K562 (cell line): ENCODE measurements at regions not wholly inside any gene's neighbourhood (a gene's known extent, or its start where the extent isn't known, plus 50 kb on each side); places are given as distances from the start of the nearest gene placed in this dataset.

Source experiments
- ATAC-seq: fragments of 200-7000 bp; cut with Tn5 transposase; 3 replicates; pipeline ENCODE4 v1.9.1; 2020; ENCODE audit warnings: moderate library complexity
- BruUV-seq: library from RNA; stranded (reverse); fragments of 400-500 nt; replicated peaks from 2 replicates; lab custom pipeline; 2021; lab: Mats Ljungman, UMichigan
- CTCF ChIA-PET: fragments of 300-600 bp; formaldehyde crosslinking; extraction: SDS; loops from one replicate; lab custom pipeline; 2021; ENCODE audit warnings: low intra/inter-chr PET ratio; lab: Yijun Ruan, JAX
- POLR2A ChIA-PET: fragments of 300-600, 350-650 bp; sonication (Branson Sonifier 250); formaldehyde crosslinking; extraction: SDS; loops from one replicate; lab custom pipeline; 2021; ENCODE audit warnings: antibody characterized with exemption, inconsistent platforms; lab: Yijun Ruan, JAX
- DNase-seq, 4 experiments: peaks; one replicate each; pipeline versions ENCODE4 v3.0.0 to v3.0.0-alpha.2; 2011 to 2018; ENCODE audit warnings: low spot score in 3 of 4, mixed read lengths in 3 of 4; ENCODE audit errors: extremely low read depth in 1 of 4
- FAIRE-seq: peaks from 2 replicates; lab custom pipeline; 2011; peaks lifted over from hg19 to GRCh38; lab: Jason Lieb, UNC
- H2AFZ ChIP-seq: 2 replicates; pipeline ENCODE4 v1.6.0; 2011; ENCODE audit warnings: low read depth, low read length, control low read depth, inconsistent platforms
- H3K27ac ChIP-seq: fragments of 200-600 bp; 3 replicates; pipeline ENCODE4 v1.8.0; 2011; ENCODE audit warnings: low read depth, mild to moderate bottlenecking, control low read depth, inconsistent platforms, low read length, moderate library complexity, mixed read lengths; ENCODE audit errors: extremely low read depth
- H3K27me3 ChIP-seq, 2 experiments: fragments of 300-600 bp in 1 of 2; 2 replicates in 1 of 2; 3 replicates in 1 of 2; pipeline versions ENCODE4 v1.6.0 to v1.8.0; 2011; ENCODE audit warnings: inconsistent platforms in 2 of 2, low read length in 2 of 2, mild to moderate bottlenecking in 1 of 2, mixed read lengths in 1 of 2, moderate library complexity in 1 of 2; ENCODE audit not compliant: control insufficient read depth in 2 of 2, insufficient read depth in 2 of 2
- H3K36me3 ChIP-seq: fragments of 300-600 bp; 3 replicates; pipeline ENCODE4 v1.8.0; 2011; ENCODE audit warnings: mild to moderate bottlenecking, low read length, inconsistent platforms; ENCODE audit not compliant: control insufficient read depth, insufficient read depth
- H3K4me1 ChIP-seq, 2 experiments: fragments of 200-600 bp in 1 of 2; replicated peaks in 1 of 2; 2 replicates in 1 of 2; 3 replicates in 1 of 2; pipeline versions ENCODE4 v1.5.1 to v1.8.0; 2011; ENCODE audit warnings: inconsistent platforms in 2 of 2, low read length in 2 of 2, mild to moderate bottlenecking in 1 of 2, mixed read lengths in 1 of 2, moderate library complexity in 1 of 2; ENCODE audit not compliant: control insufficient read depth in 2 of 2, insufficient read depth in 2 of 2
- H3K4me2 ChIP-seq: 2 replicates; pipeline ENCODE4 v1.6.1; 2011; ENCODE audit warnings: low read length, control low read depth, inconsistent platforms, mixed read lengths; ENCODE audit not compliant: insufficient read depth
- H3K4me3 ChIP-seq: fragments of 200-600 bp; sonication (generic), shearing (Covaris generic); 2 replicates; pipeline ENCODE4 v1.5.1; 2016; ENCODE audit warnings: control low read depth, inconsistent platforms
- H3K79me2 ChIP-seq: fragments of 200-600 bp; 3 replicates; pipeline ENCODE4 v1.8.0; 2011; ENCODE audit warnings: low read length, inconsistent platforms; ENCODE audit not compliant: control insufficient read depth, insufficient read depth
- H3K9ac ChIP-seq, 2 experiments: 2 replicates each; pipeline versions ENCODE4 v1.6.0 to v1.6.1; 2011; ENCODE audit warnings: low read depth in 2 of 2, low read length in 2 of 2, control low read depth in 1 of 2, inconsistent platforms in 1 of 2, mild to moderate bottlenecking in 1 of 2, mixed read lengths in 1 of 2; ENCODE audit not compliant: insufficient read depth in 1 of 2
- H3K9me1 ChIP-seq: one replicate; pipeline ENCODE4 v1.6.0; 2011; ENCODE audit warnings: inconsistent platforms, mild to moderate bottlenecking, low read length, moderate library complexity; ENCODE audit not compliant: control insufficient read depth, insufficient read depth
- H3K9me3 ChIP-seq: replicated peaks from 2 replicates; pipeline ENCODE4 v1.5.1; 2011; ENCODE audit warnings: low read depth, low read length, inconsistent platforms; ENCODE audit not compliant: control insufficient read depth, insufficient read depth
- H4K20me1 ChIP-seq: replicated peaks from 2 replicates; pipeline ENCODE4 v1.6.1; 2011; ENCODE audit warnings: low read length, inconsistent platforms, mixed read lengths; ENCODE audit not compliant: control insufficient read depth, insufficient read depth
- CHD4 ChIP-seq: fragments of 200-600 bp; sonication (generic); IDR thresholded peaks from 3 replicates; pipeline ENCODE4 v1.6.1; 2012; ENCODE audit warnings: low read depth, mild to moderate bottlenecking, mixed read lengths, low read length, inconsistent platforms; ENCODE audit not compliant: insufficient read depth, insufficient replicate concordance, poor library complexity, severe bottlenecking
- CREBBP ChIP-seq: IDR thresholded peaks from one replicate; pipeline ENCODE4 v1.6.1; 2012; ENCODE audit warnings: low read depth, mild to moderate bottlenecking, control low read depth, inconsistent platforms, low read length
- E2F4 ChIP-seq: sonication (generic); formaldehyde crosslinking; IDR thresholded peaks from 2 replicates; pipeline ENCODE4 v1.8.0; 2022; ENCODE audit warnings: mild to moderate bottlenecking, low read depth, missing genetic modification reagents
- GMEB1 ChIP-seq: fragments of 250-450 bp; sonication (Bioruptor Pico); IDR thresholded peaks from 2 replicates; pipeline ENCODE4 v1.4.0; 2020; ENCODE audit warnings: mild to moderate bottlenecking
- KDM5B ChIP-seq: fragments of 200-600 bp; sonication (generic); IDR thresholded peaks from 2 replicates; pipeline ENCODE4 v1.6.1; 2012; ENCODE audit warnings: low read depth, mild to moderate bottlenecking, moderate library complexity, low read length, control low read depth, inconsistent platforms; ENCODE audit not compliant: insufficient replicate concordance
- LEF1 ChIP-seq: fragments of 450-650 bp; IDR thresholded peaks from 2 replicates; pipeline ENCODE4 v1.6.1; 2016; ENCODE audit warnings: mild to moderate bottlenecking
- MAFG ChIP-seq: fragments of 450-650 bp; conservative IDR thresholded peaks from 2 replicates; pipeline ENCODE4 v1.6.1; 2016; ENCODE audit warnings: missing genetic modification characterization, missing compliant biosample characterization
- NR1H2 ChIP-seq: sonication (generic); formaldehyde crosslinking; IDR thresholded peaks from 2 replicates; pipeline ENCODE4 v1.4.0; 2020; ENCODE audit warnings: mild to moderate bottlenecking, missing genetic modification reagents
- PCBP1 ChIP-seq: fragments of 200-400 bp; formaldehyde crosslinking; IDR thresholded peaks from 2 replicates; pipeline ENCODE4 v1.6.1; 2018; ENCODE audit warnings: mild to moderate bottlenecking, low read depth, low read length; ENCODE audit not compliant: poor library complexity, severe bottlenecking
- STAT5A ChIP-seq: IDR thresholded peaks from 2 replicates; pipeline ENCODE4 v1.6.1; 2012; ENCODE audit warnings: low read length, inconsistent platforms, borderline replicate concordance
- TBL1XR1 ChIP-seq, 2 experiments: IDR thresholded peaks; 2 replicates each; pipeline ENCODE4 v1.6.1; 2012; ENCODE audit warnings: improper control_type of control experiment in 2 of 2, low read length in 2 of 2, mild to moderate bottlenecking in 1 of 2
- ZBTB12 ChIP-seq: fragments of 250-450 bp; sonication (Bioruptor Pico); IDR thresholded peaks from 2 replicates; pipeline ENCODE4 v1.4.0; 2020
- ZNF134 ChIP-seq: fragments of 250-450 bp; sonication (Bioruptor Pico); conservative IDR thresholded peaks from 2 replicates; pipeline ENCODE4 v1.4.0; 2020
- ZNF175 ChIP-seq: fragments of 200-800 bp; sonication (Bioruptor generic); IDR thresholded peaks from 2 replicates; pipeline ENCODE4 v1.6.1; 2016; ENCODE audit warnings: low read depth, mild to moderate bottlenecking, missing genetic modification characterization, missing compliant biosample characterization
- ZNF212 ChIP-seq: fragments of 450-650 bp; formaldehyde crosslinking; IDR thresholded peaks from 2 replicates; pipeline ENCODE4 v1.4.0; 2020; ENCODE audit warnings: mild to moderate bottlenecking
- WGBS: fragments of 100-300 bp; shearing (Covaris generic); methylation state at CpG from one replicate; pipeline ENCODE4 v1.1.6; 2016; ENCODE audit warnings: low coverage, mixed read lengths; ENCODE audit not compliant: insufficient coverage; ENCODE audit errors: missing lambda C conversion rate; 5-methylcytosine and 5-hydroxymethylcytosine counted together
- in situ Hi-C: fragments of 300-500 bp; cut with MboI; formaldehyde crosslinking; loops from 4 replicates; pipeline ENCODE4 v1.15.0; 2018; ENCODE audit warnings: inconsistent platforms, mixed read lengths
- intact Hi-C: fragments of 100-400 bp; cut with micrococcal nuclease; formaldehyde crosslinking; loops from 2 replicates; pipeline ENCODE4 v1.14.2; 2022

GRCh38 chr4:96744676-96745075, 904.8 kb downstream of the PDHA2 start:
- no peak for ATAC-seq

GRCh38 chr4:96753216-96753615, 913.3 kb downstream of the PDHA2 start:
- no peaks in the 10 kb centered on the region for H3K27me3 ChIP-seq
- ATAC-seq (no peak), FAIRE-seq (no peak), DNase-seq (no peak)
- H3K9me1 ChIP-seq, result no peaks in the 10 kb centered on the region
- H3K36me3 ChIP-seq, result no peaks in the 10 kb centered on the region
- H4K20me1 ChIP-seq, result no peaks in the 10 kb centered on the region
- POLR2A ChIA-PET, result no interaction called here
- intact Hi-C loops, result no loop called here
- H3K9ac ChIP-seq, result no peak overlapping the region
- no peak overlapping the region for H3K27ac ChIP-seq
- BruUV-seq, result no TSS peak
- H3K4me2 ChIP-seq, result no peak overlapping the region
- CTCF ChIA-PET, result no interaction called here
- H3K4me3 ChIP-seq, result no peak overlapping the region
- no peak overlapping the region for H2AFZ ChIP-seq
- no peaks in the 10 kb centered on the region for H3K4me1 ChIP-seq
- H3K9me3 ChIP-seq, result no peaks in the 10 kb centered on the region
- 0% methylated on average over 1 of the region's 1 CpG for WGBS
- no peaks in the 10 kb centered on the region for H3K79me2 ChIP-seq
- in situ Hi-C loops, result no loop called here
- TF ChIP-seq LEF1, result no peak
- TF ChIP-seq STAT5A, result no peak
- TF ChIP-seq ZNF134 (CRISPR knock-in tag), result no peak
- no peak for TF ChIP-seq E2F4 (CRISPR knock-in tag)
- no peak for TF ChIP-seq NR1H2
- no peak for TF ChIP-seq CHD4
- TF ChIP-seq ZNF175 (CRISPR knock-in tag), result no peak
- TF ChIP-seq GMEB1, result no peak
- no peak for TF ChIP-seq PCBP1
- no peak for TF ChIP-seq CREBBP
- no peak for TF ChIP-seq ZBTB12
- no peak for TF ChIP-seq MAFG (tag)

More at GRCh38 chr4:96744676-96745075, 904.8 kb downstream of the PDHA2 start:
- Histone ChIP-seq H3K27ac (no peak overlapping the region), H3K36me3 (no peaks in the 10 kb centered on the region), H3K9ac (no peak overlapping the region), H3K9me3 (no peaks in the 10 kb centered on the region), H3K4me3 (no peak overlapping the region), H3K27me3 (no peaks in the 10 kb centered on the region), H3K79me2 (no peaks in the 10 kb centered on the region), H3K9me1 (no peaks in the 10 kb centered on the region), H3K4me1 (no peaks in the 10 kb centered on the region), H2AFZ (no peak overlapping the region), H4K20me1 (no peaks in the 10 kb centered on the region), H3K4me2 (no peak overlapping the region)
- no peak for FAIRE-seq
- no TSS peak for BruUV-seq
- no peak for DNase-seq
- no peak for TF ChIP-seq TBL1XR1 (IDR thresholded peaks at IDR 0.05; ENCODE audit: low read length in 2 of 2)
- TF ChIP-seq KDM5B, result no peak
- TF ChIP-seq ZNF212, result no peak
- in situ Hi-C loops, result no loop called here
- ChIA-PET CTCF (no interaction called here), POLR2A (interaction anchor here (0.7 kb wide), 1 partner anchor 1090 kb away, joined by 3 read pairs; no protein-coding TSS in a partner anchor)
- intact Hi-C loops, result no loop called here
